Activated T-cell treated with anti-CD3 and anti-CD28 coated beads, Interleukin-2, amount 50 U/mL, for 48 hours (primary cell): ENCODE measurements at regions not wholly inside any gene's neighbourhood (a gene's known extent, or its start where the extent isn't known, plus 50 kb on each side); places are given as distances from the start of the nearest gene placed in this dataset.

ENCODE experiments used
- DNase-seq, 2 experiments: peaks; one replicate each; pipeline ENCODE4 v3.0.0-alpha.2; 2020

DNA sequence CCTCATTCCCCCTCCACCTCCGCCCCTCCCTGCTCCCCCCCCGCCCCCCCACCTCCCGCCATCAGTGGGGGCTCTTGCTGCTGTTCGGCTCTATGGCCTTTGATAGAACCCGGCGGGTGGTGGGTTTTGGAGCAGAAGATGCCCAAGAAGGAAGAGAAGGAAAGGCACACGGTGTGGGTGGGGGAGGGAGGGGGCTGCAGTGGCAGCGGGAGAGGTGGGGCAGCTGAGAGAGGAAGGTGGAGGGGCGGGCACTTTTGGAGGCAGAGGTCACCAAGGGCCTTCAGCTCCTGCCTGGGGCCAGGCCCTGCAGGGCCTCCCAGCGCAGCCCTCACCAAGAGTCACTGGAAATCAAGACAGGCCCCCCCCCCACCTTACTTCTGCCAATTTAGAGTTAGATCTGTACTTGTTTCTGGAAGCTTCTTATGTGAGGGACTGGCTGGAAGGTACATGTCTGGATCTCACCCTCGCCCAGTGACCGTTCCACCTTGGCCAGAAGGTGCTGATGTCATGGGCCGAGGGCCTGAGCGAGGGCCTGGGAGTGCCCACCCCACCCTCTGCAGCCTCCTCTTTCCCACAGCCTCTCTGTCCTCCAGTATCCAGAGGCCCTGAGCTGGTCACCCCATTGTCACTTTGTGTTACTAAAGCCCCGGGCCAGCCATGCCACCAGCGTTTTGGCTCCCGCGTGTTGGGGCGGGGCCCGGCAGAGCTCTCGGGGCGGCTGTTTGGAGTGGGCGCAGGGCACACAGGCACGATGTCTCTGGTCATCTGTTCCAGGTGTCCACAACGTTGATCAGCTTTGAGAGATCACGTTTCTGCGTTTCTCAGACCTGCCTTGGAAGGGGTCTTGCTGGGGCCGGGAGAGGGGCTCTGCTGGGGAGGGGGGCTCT, 153.9 kb downstream of the KIF26A start:
- DNase-seq: no peak

- no peak for DNase-seq
Measured at GRCh38 chr14:104293231-104293841, 154.9 kb downstream of the KIF26A start.

DNA sequence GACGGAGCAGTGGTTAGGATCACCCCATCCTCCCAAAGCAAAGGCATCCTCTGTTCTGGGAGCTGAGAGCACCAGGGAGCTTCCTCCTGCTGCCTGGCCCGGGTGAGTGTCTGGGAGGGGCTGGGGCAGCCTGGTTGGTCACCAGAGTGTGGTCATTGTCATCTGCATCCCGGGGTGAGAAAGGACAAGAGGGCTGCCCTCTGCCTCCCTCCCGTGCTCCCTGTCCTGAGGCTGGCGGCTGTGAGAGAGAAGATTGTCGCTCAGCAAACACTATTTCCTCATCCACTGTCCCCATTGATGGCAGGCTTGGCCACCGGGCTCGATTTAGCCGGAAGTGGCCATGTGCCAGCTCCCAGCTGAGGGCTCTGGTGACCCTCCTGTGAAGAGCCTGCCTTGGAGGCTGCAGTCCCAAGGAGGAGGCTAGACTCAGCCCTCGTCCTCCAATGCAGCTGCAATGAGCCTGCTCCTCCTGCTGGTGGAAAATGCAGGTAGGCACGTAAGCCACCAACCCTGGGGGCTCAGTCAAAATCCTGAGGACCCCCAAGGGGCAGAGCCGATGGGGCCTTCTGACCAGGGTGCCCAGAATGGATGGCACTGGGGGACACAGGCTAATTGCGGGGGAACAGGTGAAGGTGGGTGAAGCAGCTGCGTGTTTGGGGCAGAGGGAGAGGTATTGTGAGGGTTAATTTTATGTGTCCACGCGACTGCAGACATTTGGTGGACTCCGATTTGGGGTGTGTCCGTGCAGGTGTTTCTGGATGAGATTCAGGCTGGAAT, 155.7 kb downstream of the KIF26A start:
- no peak for DNase-seq

- no peak for DNase-seq
Measured at GRCh38 chr14:104294628-104294982, 156.2 kb downstream of the KIF26A start.

DNA sequence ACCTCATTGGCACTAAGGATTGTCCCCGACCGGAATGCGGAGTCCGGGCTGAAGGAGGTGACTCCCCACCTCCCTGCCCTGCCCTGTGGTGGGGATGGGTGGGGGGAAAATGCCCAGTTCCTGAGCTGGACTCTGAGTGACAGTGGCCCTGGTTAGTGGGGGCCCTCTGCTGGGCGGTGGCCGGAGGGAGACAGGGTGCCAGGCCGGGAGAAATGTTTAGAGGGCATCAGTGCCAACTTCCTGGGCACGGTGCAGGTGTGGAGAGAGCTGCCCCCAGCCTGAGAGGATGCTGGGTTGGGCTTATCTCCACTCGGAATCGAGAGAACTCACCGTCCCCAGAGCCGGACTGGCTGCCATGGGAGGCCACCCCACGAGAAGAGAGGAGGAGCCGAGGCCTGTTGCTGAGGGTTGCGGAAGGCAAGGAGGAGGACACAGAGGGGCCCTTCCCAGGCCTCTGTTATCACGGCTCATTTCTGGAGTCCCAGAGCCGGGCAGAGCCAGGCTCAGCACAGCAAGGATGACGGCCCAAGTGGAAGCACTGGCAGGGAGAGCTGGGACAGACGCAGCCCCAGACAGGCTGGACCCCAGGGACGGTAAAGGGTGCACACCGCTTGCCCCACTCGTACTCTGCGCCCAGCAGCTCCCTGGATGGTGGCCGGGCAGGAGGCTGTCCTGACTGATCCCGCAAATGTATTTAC, 156.7 kb downstream of the KIF26A start:
- no peak for DNase-seq

DNA sequence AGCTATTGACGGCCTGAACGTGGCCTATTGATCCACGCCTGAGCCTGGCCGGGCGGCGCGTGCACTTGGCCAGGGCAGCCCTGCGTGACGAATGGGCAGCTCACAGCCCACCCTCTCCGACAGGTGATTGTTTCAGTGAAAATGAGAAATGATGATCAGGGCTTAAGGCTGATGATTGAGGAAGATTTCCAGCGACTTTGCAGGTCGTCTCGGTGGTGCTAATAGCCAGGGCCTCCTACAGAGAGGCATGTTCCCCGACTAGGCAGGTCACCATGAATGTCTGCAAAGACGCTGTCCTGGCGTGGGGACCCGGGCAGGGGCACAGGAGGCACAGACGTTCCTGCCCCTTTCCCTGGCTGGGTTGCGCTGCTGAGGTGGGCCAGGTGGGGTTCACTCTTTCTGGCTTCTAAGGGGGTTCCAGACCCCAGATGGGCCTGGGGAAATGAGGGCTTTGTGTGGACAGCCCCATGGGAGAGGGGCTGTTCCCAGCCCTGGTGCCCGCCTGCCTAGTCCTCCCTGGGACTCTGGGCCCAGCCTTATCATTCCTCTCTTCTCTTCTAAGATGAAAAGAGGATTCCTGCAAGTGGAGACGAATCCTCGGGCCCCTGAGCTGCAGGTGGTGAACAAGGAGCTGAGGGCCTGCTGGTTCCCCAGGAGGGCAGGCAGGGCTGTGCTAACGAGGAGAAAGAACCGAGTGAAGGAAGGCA, 157.4 kb downstream of the KIF26A start:
- DNase-seq: no peak

GRCh38 chr14:104296388-104297312, 158.3 kb downstream of the KIF26A start:
- DNase-seq: no peak

DNA sequence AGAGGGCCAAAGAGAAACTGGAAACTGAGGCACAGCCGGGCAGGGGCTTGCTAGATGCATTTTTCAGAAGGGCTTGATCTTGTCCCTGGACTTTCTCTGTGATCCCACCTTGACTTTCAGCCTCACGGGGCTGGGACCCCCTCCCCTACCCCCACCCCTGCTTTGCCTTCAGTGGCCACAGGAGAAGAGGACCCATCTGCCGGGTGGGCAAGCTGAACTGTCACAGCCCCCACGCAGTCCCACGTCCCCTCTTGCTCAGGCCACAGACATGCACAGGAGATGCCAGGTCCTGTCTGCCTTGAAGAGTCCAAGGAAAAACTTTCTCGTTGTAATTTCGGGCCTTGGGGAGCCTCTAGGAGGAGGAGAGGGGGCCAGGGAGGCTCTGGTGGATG, 158.9 kb downstream of the KIF26A start:
- no peak for DNase-seq

- DNase-seq: no peak
Measured at GRCh38 chr14:104297721-104298401, 159.5 kb downstream of the KIF26A start.

DNA sequence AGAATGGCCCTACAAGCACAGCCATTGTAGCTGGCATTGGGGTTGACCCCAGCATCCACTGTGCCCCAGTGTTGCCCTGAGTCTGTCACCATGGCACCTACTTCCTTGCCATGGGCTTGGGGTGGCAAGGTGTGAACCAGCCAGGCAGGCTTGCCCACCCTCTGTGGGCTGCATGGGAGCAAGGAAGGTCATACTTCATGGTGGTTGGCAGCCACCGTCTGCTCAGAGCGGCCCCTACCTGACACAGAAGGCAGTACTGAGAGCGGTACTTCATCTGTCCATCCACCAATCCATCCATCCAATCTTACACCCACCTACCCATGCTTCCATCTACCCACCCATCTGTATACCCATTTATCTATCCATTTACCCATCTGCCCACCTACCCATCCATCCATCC, 160.1 kb downstream of the KIF26A start:
- no peak for DNase-seq

DNA sequence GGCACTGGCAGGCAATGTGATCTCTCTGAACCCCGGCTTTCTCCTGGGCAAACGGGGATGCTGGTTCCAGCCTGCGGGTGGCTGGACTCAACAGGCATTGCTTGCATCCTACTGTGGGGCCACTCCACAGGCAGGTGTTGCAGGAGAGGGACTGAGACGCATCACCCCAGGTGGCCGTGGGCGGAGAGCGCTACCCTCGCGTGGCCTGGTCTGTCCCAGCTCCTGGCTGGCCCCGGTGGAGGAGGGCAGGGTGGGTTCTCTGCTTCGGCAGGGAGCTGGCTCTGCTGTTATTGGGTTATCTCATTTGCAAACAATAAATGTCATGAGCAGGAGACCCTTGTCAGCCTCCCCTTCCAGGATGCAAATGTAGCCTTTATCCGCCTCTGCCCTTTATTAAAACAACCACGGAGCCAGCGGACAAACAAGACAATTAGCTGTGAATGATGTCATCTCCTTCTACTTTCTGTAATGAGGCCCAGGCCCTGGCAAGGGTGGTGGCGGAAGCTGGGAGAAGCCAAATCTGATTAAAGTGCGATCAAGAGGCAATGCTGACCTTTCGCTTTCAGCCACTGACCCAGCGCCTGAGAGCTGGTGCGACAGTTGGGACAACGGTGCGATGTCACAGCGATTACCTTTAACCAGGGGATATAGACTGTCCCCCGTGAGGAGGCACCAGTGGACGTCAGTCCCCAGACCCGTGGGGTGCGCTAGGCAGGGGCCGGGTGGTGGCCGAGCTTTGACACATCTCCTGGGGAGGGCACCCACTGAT, 161.8 kb downstream of the KIF26A start:
- DNase-seq: no peak

DNA sequence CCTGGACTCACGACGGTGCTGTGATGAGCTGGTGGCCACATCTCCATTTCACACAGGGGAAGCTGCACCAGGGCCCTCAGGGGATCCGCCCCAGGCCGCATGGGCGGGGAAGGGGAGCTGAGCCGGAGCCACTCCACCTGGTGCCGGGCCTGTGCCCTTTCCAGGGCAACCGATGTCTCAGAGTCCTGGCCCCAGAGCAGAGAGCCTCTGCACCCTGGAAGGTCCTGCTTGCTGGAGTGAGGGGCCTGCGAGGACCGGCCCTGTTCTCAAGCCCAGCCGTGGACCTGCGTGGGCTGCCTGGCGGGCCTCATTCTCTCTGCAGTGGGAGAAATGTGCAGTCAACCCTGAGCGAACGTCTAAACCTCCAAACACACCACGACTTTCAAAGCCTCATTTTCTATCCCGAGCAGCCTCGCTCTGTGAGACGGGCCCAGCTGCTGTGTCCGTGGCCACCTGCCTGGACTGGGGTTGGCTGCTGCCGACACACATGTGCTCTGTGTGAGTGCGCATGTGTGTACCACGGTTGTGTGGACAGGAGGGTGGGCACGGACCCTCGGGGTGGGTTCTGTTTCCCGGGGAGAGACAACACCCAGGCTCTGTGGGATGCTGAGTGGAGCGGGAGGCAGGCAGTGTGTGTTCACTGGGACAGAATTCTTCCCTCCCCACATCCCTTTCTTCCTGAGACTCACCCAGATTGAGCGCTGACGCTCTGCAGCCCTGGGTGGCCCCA, 163.5 kb downstream of the KIF26A start:
- DNase-seq: no peak

DNA sequence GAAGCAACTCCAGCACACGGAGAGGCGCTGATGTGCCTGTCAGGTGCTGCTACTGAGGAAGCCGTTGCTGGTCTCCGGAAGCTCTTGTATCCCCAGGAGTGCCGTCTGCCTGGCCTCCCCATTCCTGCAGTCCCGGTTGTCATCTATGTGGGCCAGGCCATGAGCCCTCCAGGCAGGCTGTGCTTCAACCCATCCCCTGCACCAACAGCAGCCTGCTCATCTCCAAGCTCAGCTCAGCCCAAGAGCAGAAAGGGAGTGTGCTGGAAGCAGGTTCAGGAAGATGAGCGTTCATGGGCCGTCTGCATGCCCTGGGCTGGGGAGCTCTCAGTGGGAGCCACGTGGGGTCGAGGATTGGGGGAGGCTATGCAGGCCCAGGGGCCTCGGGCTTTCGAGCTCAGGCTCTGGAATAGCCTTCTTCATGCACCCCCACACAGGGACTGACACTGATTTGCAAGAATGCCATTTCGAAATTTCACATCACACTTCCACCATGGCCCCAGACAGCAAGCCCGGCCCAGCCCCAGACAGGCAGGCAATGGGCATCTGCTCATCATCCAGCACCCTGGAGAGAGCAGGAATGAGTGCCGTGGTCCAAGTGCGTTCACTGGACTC, 164.5 kb downstream of the KIF26A start:
- no peak for DNase-seq

- no peak for DNase-seq
Measured at GRCh38 chr14:104303705-104304425, 165.5 kb downstream of the KIF26A start.

DNA sequence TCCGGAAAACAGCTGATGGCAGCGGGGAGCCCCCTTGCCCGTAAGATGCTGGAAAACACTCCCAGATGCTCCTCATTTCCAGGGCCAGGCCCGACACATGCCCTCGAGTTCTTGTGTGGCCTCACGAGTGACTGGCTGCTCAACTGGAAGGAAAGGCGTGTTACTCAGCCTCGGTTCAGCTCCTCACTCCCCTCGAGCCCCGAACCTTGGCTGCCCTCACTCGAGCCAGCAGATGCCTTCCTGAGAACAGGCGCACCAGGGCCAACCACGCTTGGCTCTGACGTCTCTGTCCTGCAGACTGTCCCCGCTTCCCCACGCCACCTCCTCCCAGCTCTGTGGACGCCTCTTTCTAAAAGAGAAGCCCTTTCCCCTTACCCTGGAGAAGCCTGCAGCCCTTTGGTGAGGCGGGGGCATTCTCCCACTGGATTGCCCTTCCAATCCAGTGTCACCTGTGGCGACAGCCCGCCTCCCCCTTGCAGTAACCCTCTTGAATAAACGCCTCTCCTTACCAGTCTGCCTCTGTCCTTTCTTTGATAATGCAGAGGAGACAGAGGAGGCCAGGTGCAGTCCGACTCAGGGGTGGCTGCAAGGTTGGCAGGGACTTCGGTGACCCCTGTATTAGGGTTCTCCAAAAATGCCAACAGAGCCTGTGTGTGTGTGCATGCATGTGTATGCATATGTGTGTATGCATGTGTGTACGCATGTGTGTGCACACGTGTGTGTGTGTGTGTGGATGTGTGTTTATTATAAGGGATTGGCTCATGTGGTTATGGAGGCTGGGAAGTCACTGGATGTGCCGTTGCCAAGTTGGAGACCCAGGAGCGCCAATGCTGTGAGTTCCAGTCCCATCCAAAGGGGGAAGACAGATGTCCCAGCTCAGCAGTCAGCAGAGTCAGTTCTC, 166.3 kb downstream of the KIF26A start:
- no peak for DNase-seq

- no peak for DNase-seq
Measured at GRCh38 chr14:104305511-104306449, 167.4 kb downstream of the KIF26A start.
